Astrocyte of the cerebellum (primary cell): ENCODE measurements at regions not wholly inside any gene's neighbourhood (a gene's known extent, or its start where the extent isn't known, plus 50 kb on each side); places are given as distances from the start of the nearest gene placed in this dataset.

Experiments used
- DNase-seq: peaks from one replicate; pipeline ENCODE4 v3.0.0-alpha.2; 2011; ENCODE audit warnings: low read depth
- H3K4me3 ChIP-seq: 2 replicates; pipeline ENCODE4 v1.5.1; 2011; ENCODE audit warnings: mild to moderate bottlenecking, low read depth, low read length, moderate library complexity
- in situ Hi-C: cut with HindIII; loops from 2 replicates; pipeline ENCODE4 v1.10.0; 2017; ENCODE audit warnings: low sequenced_read_pairs
- TF ChIP-seq, protein P1 (sequence below): IDR thresholded peaks from 2 replicates; pipeline ENCODE4 v1.5.1; 2012; ENCODE audit warnings: low read length, low read depth, moderate library complexity, mild to moderate bottlenecking; ENCODE audit errors: missing control alignments

GRCh38 chr18:44393406-44393805, 287.3 kb upstream of the SETBP1 start:
- H3K4me3 ChIP-seq: no peak overlapping the region
- in situ Hi-C loops: no loop called here
- TF ChIP-seq, protein P1, sequence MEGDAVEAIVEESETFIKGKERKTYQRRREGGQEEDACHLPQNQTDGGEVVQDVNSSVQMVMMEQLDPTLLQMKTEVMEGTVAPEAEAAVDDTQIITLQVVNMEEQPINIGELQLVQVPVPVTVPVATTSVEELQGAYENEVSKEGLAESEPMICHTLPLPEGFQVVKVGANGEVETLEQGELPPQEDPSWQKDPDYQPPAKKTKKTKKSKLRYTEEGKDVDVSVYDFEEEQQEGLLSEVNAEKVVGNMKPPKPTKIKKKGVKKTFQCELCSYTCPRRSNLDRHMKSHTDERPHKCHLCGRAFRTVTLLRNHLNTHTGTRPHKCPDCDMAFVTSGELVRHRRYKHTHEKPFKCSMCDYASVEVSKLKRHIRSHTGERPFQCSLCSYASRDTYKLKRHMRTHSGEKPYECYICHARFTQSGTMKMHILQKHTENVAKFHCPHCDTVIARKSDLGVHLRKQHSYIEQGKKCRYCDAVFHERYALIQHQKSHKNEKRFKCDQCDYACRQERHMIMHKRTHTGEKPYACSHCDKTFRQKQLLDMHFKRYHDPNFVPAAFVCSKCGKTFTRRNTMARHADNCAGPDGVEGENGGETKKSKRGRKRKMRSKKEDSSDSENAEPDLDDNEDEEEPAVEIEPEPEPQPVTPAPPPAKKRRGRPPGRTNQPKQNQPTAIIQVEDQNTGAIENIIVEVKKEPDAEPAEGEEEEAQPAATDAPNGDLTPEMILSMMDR: no peak
- no peak for DNase-seq

DNA sequence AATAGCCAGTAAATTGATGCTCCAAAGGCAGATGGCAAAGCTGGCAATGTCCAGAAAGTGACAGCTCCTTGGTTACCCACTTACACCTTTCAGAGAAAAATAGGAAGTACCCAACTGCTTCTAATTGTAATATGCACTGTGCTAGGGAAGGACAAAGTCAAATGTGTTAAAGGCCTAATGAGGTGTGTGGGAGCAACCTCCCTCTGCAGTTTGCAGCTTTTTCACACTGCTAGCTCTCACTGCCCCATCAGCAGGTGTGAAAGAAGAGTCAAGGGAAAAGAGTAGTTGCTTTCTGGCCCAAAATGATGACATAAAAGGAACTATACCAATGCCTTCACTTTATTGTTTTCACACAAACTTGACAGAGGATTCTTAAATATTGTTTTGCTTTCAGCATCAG, 284.1 kb upstream of the SETBP1 start:
- DNase-seq: no peak
- in situ Hi-C loops: no loop called here
- TF ChIP-seq, protein P1: no peak
- H3K4me3 ChIP-seq: no peak overlapping the region

- in situ Hi-C loops: no loop called here
- no peak overlapping the region for H3K4me3 ChIP-seq
- DNase-seq: no peak
- TF ChIP-seq, protein P1: no peak
Measured at GRCh38 chr18:44409071-44409470, 271.6 kb upstream of the SETBP1 start.

DNA sequence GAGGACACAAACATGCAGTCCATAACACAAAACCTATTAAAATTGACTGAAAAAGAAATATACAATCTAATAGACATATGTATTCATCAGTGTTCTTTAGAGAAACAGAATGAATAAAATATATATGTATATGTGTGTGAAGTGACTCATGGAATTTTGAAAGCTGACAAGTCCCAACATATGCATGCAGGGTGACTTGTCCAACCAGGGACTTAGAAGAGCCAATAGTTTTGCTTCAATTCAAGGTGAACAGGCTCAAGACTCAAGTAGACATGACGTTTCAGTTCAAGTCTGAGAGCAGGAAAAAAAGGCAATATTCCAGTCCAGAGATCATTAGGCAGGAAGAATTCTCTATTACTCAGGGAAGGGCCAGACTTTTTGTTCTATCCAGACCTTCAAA, 271.2 kb upstream of the SETBP1 start:
- H3K4me3 ChIP-seq: no peak overlapping the region
- in situ Hi-C loops: no loop called here
- TF ChIP-seq, protein P1: no peak
- DNase-seq: no peak

DNA sequence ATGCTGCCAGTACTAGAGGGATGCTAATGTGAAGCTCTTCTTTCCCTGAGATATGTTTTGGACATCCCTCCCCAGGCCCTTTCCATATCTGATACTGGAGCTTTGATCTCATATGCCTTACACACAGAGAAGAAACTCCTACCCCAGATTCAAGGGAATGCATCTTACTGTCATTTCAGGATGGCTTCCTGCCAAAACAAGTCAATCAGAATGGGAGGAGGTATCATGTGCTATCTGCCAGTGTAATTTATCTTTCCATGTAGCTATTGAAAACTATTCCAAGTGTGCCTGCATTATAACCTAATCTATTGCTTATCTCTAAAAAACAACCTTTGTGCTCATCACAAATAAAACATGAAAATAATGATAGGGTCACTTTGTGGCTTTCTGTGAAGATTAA, 269.9 kb upstream of the SETBP1 start:
- H3K4me3 ChIP-seq: no peak overlapping the region
- in situ Hi-C loops: no loop called here
- no peak for DNase-seq
- TF ChIP-seq, protein P1: no peak

DNA sequence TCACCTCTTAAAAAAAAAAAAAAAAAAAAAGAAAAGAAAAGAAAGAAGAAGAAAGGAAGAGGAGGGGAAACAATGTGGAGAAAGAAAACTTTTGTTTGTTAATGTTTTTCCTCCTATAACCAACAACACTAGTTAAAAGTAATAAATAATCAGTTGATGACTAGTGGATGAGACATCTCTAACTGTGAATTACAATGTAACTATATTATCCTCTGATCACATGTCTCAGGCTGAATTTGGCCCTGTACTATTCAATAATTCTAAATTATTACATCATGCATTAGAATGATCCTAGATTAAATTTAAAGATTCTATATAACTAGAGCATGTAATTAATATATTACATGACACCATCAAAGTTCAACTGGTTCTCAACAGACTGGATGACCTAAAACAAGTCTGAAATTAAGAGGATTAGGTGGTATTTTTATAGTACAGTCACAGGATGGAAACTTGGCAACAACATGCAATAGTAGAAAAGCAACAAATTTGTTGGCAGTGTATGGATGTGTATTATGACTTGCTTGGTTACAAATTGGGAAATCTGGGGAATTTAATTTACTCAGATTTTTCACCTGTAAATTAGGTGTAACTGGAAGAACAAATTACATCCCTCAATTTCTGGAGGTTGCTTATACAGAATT, 269.3 kb upstream of the SETBP1 start:
- TF ChIP-seq, protein P1: no peak
- no peak for DNase-seq
- in situ Hi-C loops: no loop called here
- no peak overlapping the region for H3K4me3 ChIP-seq
